HCT116 (cell line): ENCODE measurements at regions not wholly inside any gene's neighbourhood (a gene's known extent, or its start where the extent isn't known, plus 50 kb on each side); places are given as distances from the start of the nearest gene placed in this dataset.

Experiments
- CTCF ChIP-seq, 3 experiments: fragments of 200-600 bp in 1 of 3; sonication (generic) in 1 of 3; IDR thresholded peaks in 2 of 3; conservative IDR thresholded peaks in 1 of 3; 2 replicates each; pipeline ENCODE4 v1.5.1; 2012 to 2017; ENCODE audit warnings: low read depth in 2 of 3, low read length in 2 of 3, antibody characterized with exemption in 1 of 3, borderline replicate concordance in 1 of 3, control low read depth in 1 of 3, mild to moderate bottlenecking in 1 of 3, mixed read lengths in 1 of 3, mixed run types in 1 of 3, moderate library complexity in 1 of 3; ENCODE audit not compliant: insufficient read depth in 1 of 3
- EZH2 ChIP-seq: fragments of 200-600 bp; sonication (generic); IDR thresholded peaks from 2 replicates; pipeline ENCODE4 v1.6.1; 2017; ENCODE audit warnings: antibody characterized with exemption, mixed run types
- EZH2phosphoT487 ChIP-seq: fragments of 200-600 bp; IDR thresholded peaks from 2 replicates; pipeline ENCODE4 v1.6.1; 2018; ENCODE audit warnings: antibody characterized with exemption, borderline replicate concordance
- POLR2A ChIP-seq: IDR thresholded peaks from 2 replicates; pipeline ENCODE4 v1.7.0; 2011; ENCODE audit warnings: borderline replicate concordance; ENCODE audit not compliant: insufficient read depth, insufficient read length; ENCODE audit errors: extremely low read depth
- POLR2AphosphoS5 ChIP-seq: IDR thresholded peaks from 2 replicates; pipeline ENCODE4 v1.6.1; 2011; ENCODE audit warnings: mild to moderate bottlenecking, low read depth, low read length, moderate library complexity
- RAD21 ChIP-seq: IDR thresholded peaks from 2 replicates; pipeline ENCODE4 v1.6.1; 2012; ENCODE audit warnings: low read depth, mild to moderate bottlenecking
- REST ChIP-seq: IDR thresholded peaks from 2 replicates; pipeline ENCODE4 v1.6.1; 2012; ENCODE audit warnings: low read depth
- SP1 ChIP-seq: IDR thresholded peaks from 2 replicates; pipeline ENCODE4 v1.6.1; 2012; ENCODE audit warnings: low read depth
- ZBTB33 ChIP-seq: IDR thresholded peaks from 2 replicates; pipeline ENCODE4 v1.6.1; 2011; ENCODE audit warnings: mild to moderate bottlenecking, low read length, moderate library complexity; ENCODE audit not compliant: insufficient replicate concordance; ENCODE audit errors: extremely low read depth

- TF ChIP-seq ZBTB33 (no peak), EZH2 (no peak), POLR2AphosphoS5 (no peak), CTCF (IDR thresholded peaks at IDR 0.05 in 2 of 3, conservative IDR thresholded peaks at IDR 0.05 in 1 of 3; ENCODE audit: borderline replicate concordance in 1 of 3, insufficient read depth in 1 of 3, low read depth in 2 of 3, low read length in 2 of 3) (no peak), RAD21 (no peak), POLR2A (no peak), EZH2phosphoT487 (no peak), SP1 (no peak), REST (no peak)
These were observed 153.9 kb downstream of the SOX4 start for GRCh38 chr6:21747441-21747840.
